NT2/D1 (cell line): ENCODE measurements at regions not wholly inside any gene's neighbourhood (a gene's known extent, or its start where the extent isn't known, plus 50 kb on each side); places are given as distances from the start of the nearest gene placed in this dataset.
"Not testable (repeated sequence)": the region's sequence is repeated elsewhere in the genome, so short reads cannot be mapped to it uniquely, and the experiment has no call there.

Experiments used
- DNase-seq: peaks from one replicate; pipeline ENCODE4 v3.0.0-alpha.2; 2011; ENCODE audit warnings: low read depth, low spot score
- H3K27me3 ChIP-seq: 2 replicates; pipeline ENCODE4 v1.6.0; 2011; ENCODE audit warnings: mild to moderate bottlenecking; ENCODE audit not compliant: insufficient read length, insufficient read depth
- H3K36me3 ChIP-seq: 2 replicates; pipeline ENCODE4 v1.6.1; 2011; ENCODE audit warnings: mild to moderate bottlenecking, low read length, mixed read lengths; ENCODE audit not compliant: insufficient read depth, insufficient read length
- H3K4me1 ChIP-seq: 2 replicates; pipeline ENCODE4 v1.5.1; 2011; ENCODE audit not compliant: insufficient read depth, insufficient read length
- H3K4me3 ChIP-seq: 2 replicates; pipeline ENCODE4 v1.5.1; 2011; ENCODE audit warnings: low read depth; ENCODE audit not compliant: insufficient read length
- H3K9ac ChIP-seq: 2 replicates; pipeline ENCODE4 v1.6.0; 2011; ENCODE audit warnings: low read depth; ENCODE audit not compliant: insufficient read length
- H3K9me3 ChIP-seq: 2 replicates; pipeline ENCODE4 v1.5.1; 2011; ENCODE audit warnings: mild to moderate bottlenecking, low read length; ENCODE audit not compliant: insufficient read depth
- SUZ12 ChIP-seq: IDR thresholded peaks from 2 replicates; pipeline ENCODE4 v1.6.1; 2011; ENCODE audit not compliant: insufficient read length, insufficient read depth; ENCODE audit errors: extremely low read depth
- YY1 ChIP-seq: IDR thresholded peaks from 2 replicates; pipeline ENCODE4 v1.6.1; 2011; ENCODE audit not compliant: insufficient read length, insufficient read depth
- ZNF274 ChIP-seq: IDR thresholded peaks from 2 replicates; pipeline ENCODE4 v1.6.1; 2011; ENCODE audit warnings: mild to moderate bottlenecking, low read depth, low read length

- TF ChIP-seq YY1: no peak
- TF ChIP-seq SUZ12: no peak
- no peak for TF ChIP-seq ZNF274
- Histone ChIP-seq H3K4me1 (no peaks in the 10 kb centered on the region), H3K27me3 (no peaks in the 10 kb centered on the region), H3K4me3 (no peak overlapping the region), H3K9me3 (peaks cover 15% of the 10 kb centered on the region), H3K36me3 (no peaks in the 10 kb centered on the region), H3K9ac (no peak overlapping the region)
- no peak for DNase-seq
Observed at GRCh38 chr9:87359958-87360601, 137.6 kb upstream of the DAPK1 start.

GRCh38 chr9:87370049-87370685 lies 127.5 kb upstream of the DAPK1 start:
- H3K36me3 ChIP-seq: no peaks in the 10 kb centered on the region
- no peaks in the 10 kb centered on the region for H3K9me3 ChIP-seq
- no peak for DNase-seq
- H3K4me3 ChIP-seq: no peak overlapping the region
- TF ChIP-seq ZNF274 (no peak), SUZ12 (no peak), YY1 (no peak)
- no peak overlapping the region for H3K9ac ChIP-seq
- no peaks in the 10 kb centered on the region for H3K27me3 ChIP-seq
- H3K4me1 ChIP-seq: peaks cover 2% of the 10 kb centered on the region

GRCh38 chr9:87371795-87372355 lies 125.8 kb upstream of the DAPK1 start:
- no peaks in the 10 kb centered on the region for H3K9me3 ChIP-seq
- H3K4me3 ChIP-seq: no peak overlapping the region
- peaks cover 4% of the 10 kb centered on the region for H3K4me1 ChIP-seq
- TF ChIP-seq YY1 (no peak), ZNF274 (no peak), SUZ12 (no peak)
- DNase-seq: no peak
- H3K36me3 ChIP-seq: no peaks in the 10 kb centered on the region
- no peaks in the 10 kb centered on the region for H3K27me3 ChIP-seq
- no peak overlapping the region for H3K9ac ChIP-seq

- TF ChIP-seq ZNF274 (no peak), SUZ12 (no peak), YY1 (no peak)
- H3K9ac ChIP-seq: no peak overlapping the region
- DNase-seq: no peak
- no peaks in the 10 kb centered on the region for H3K9me3 ChIP-seq
- H3K36me3 ChIP-seq: no peaks in the 10 kb centered on the region
- H3K27me3 ChIP-seq: no peaks in the 10 kb centered on the region
- H3K4me1 ChIP-seq: peaks cover 4% of the 10 kb centered on the region
- no peak overlapping the region for H3K4me3 ChIP-seq
Observed at GRCh38 chr9:87372356-87372851, 125.3 kb upstream of the DAPK1 start.

GRCh38 chr9:87374023-87374919 lies 123.4 kb upstream of the DAPK1 start:
- H3K4me1 ChIP-seq, H3K9ac ChIP-seq, DNase-seq, H3K4me3 ChIP-seq, H3K36me3 ChIP-seq, H3K27me3 ChIP-seq, H3K9me3 ChIP-seq: not testable (repeated sequence)

GRCh38 chr9:87375397-87376073 lies 122.1 kb upstream of the DAPK1 start:
- no peak overlapping the region for H3K4me3 ChIP-seq
- TF ChIP-seq ZNF274: no peak
- no peak for TF ChIP-seq YY1
- no peak for TF ChIP-seq SUZ12
- DNase-seq: no peak
- H3K4me1 ChIP-seq: peaks cover 4% of the 10 kb centered on the region
- H3K27me3 ChIP-seq: no peaks in the 10 kb centered on the region
- no peaks in the 10 kb centered on the region for H3K9me3 ChIP-seq
- no peaks in the 10 kb centered on the region for H3K36me3 ChIP-seq
- no peak overlapping the region for H3K9ac ChIP-seq
